Tibial nerve (tissue), 4 donors: ENCODE measurements at regions not wholly inside any gene's neighbourhood (a gene's known extent, or its start where the extent isn't known, plus 50 kb on each side); places are given as distances from the start of the nearest gene placed in this dataset.
"Not testable (repeated sequence)": the region's sequence is repeated elsewhere in the genome, so short reads cannot be mapped to it uniquely, and the experiment has no call there.

Source experiments
- DNase-seq, 2 donors: peaks; one replicate each; pipeline ENCODE4 v3.0.0-alpha.2; 2019; ENCODE audit warnings: low spot score in 2 of 2
- H3K27ac ChIP-seq, 4 donors: fragments of 200-600 bp; sonication (generic) in 3 of 4; one replicate each; pipeline ENCODE4 v1.5.1; 2017 to 2019; ENCODE audit warnings: mild to moderate bottlenecking in 1 of 4
- H3K27me3 ChIP-seq, 2 donors: fragments of 200-600 bp; sonication (generic) in 1 of 2; one replicate each; pipeline versions ENCODE4 v1.5.1 to v1.6.0; 2017 to 2019
- H3K36me3 ChIP-seq, 3 donors: fragments of 200-600 bp; sonication (generic); one replicate each; pipeline ENCODE4 v1.5.1; 2018 to 2019
- H3K4me1 ChIP-seq, 4 donors: fragments of 200-600 bp; sonication (generic) in 3 of 4; one replicate each; pipeline ENCODE4 v1.5.1; 2017 to 2019
- H3K4me3 ChIP-seq, 4 donors: fragments of 200-600 bp; sonication (generic) in 3 of 4; one replicate each; pipeline ENCODE4 v1.5.1; 2017 to 2019; ENCODE audit warnings: mild to moderate bottlenecking in 1 of 4, moderate library complexity in 1 of 4
- H3K9me3 ChIP-seq, 4 donors: fragments of 200-600 bp; sonication (generic) in 3 of 4; one replicate each; pipeline ENCODE4 v1.5.1; 2017 to 2019
- CTCF ChIP-seq, 5 experiments: fragments of 200-600 bp in 3 of 5; fragments of 450-650 bp in 2 of 5; sonication (generic) in 3 of 5; IDR thresholded peaks; one replicate each; pipeline ENCODE4 v1.5.1; 2016 to 2019; ENCODE audit warnings: antibody characterized with exemption in 5 of 5, mild to moderate bottlenecking in 3 of 5, moderate library complexity in 2 of 5
- EP300 ChIP-seq, 2 donors: sonication (generic); formaldehyde crosslinking; IDR thresholded peaks; one replicate each; pipeline ENCODE4 v1.6.1; 2017; ENCODE audit warnings: antibody characterized with exemption in 2 of 2, mild to moderate bottlenecking in 1 of 2
- POLR2A ChIP-seq, 2 donors: fragments of 450-650 bp; IDR thresholded peaks; one replicate each; pipeline ENCODE4 v1.6.1; 2017; ENCODE audit warnings: antibody characterized with exemption in 2 of 2, mild to moderate bottlenecking in 2 of 2, moderate library complexity in 2 of 2
- WGBS, 2 donors: methylation state at CpG; one replicate each; pipeline ENCODE4 v1.1.5; 2018; 5-methylcytosine and 5-hydroxymethylcytosine counted together

- no peaks in the 10 kb centered on the region for H3K27me3 ChIP-seq
- H3K4me3 ChIP-seq: no peak overlapping the region
- H3K27ac ChIP-seq: no peak overlapping the region
- no peaks in the 10 kb centered on the region for H3K4me1 ChIP-seq
- H3K36me3 ChIP-seq: no peaks in the 10 kb centered on the region
- no peaks in the 10 kb centered on the region for H3K9me3 ChIP-seq
- no peak for TF ChIP-seq EP300 (IDR thresholded peaks at IDR 0.05)
- no peak for TF ChIP-seq CTCF (IDR thresholded peaks at IDR 0.05)
- no peak for TF ChIP-seq POLR2A (IDR thresholded peaks at IDR 0.05)
- no peak for DNase-seq
Observed at GRCh38 chr5:106019261-106019660, 1651.5 kb downstream of the EFNA5 start.

GRCh38 chr5:106017243-106017857 lies 1653.4 kb downstream of the EFNA5 start:
- 53 to 57% methylated on average over 1 of the region's 1 CpG for WGBS, 2 donors
- no peaks in the 10 kb centered on the region for H3K9me3 ChIP-seq
- no peak overlapping the region for H3K27ac ChIP-seq
- H3K36me3 ChIP-seq: no peaks in the 10 kb centered on the region
- no peaks in the 10 kb centered on the region for H3K4me1 ChIP-seq
- TF ChIP-seq EP300 (IDR thresholded peaks at IDR 0.05) (no peak), CTCF (IDR thresholded peaks at IDR 0.05) (no peak), POLR2A (IDR thresholded peaks at IDR 0.05) (no peak)
- DNase-seq: no peak
- no peaks in the 10 kb centered on the region for H3K27me3 ChIP-seq
- H3K4me3 ChIP-seq: no peak overlapping the region

- no peak for TF ChIP-seq CTCF (IDR thresholded peaks at IDR 0.05)
- TF ChIP-seq EP300 (IDR thresholded peaks at IDR 0.05): no peak
- TF ChIP-seq POLR2A (IDR thresholded peaks at IDR 0.05): no peak
- DNase-seq: no peak
- Histone ChIP-seq H3K27me3 (no peaks in the 10 kb centered on the region), H3K4me3 (no peak overlapping the region), H3K27ac (no peak overlapping the region), H3K36me3 (no peaks in the 10 kb centered on the region), H3K9me3 (no peaks in the 10 kb centered on the region), H3K4me1 (no peaks in the 10 kb centered on the region)
Observed at GRCh38 chr5:106014262-106014661, 1656.5 kb downstream of the EFNA5 start.

- no peak overlapping the region for H3K4me3 ChIP-seq
- no peaks in the 10 kb centered on the region for H3K36me3 ChIP-seq
- H3K9me3 ChIP-seq: no peaks in the 10 kb centered on the region
- 91 to 94% methylated on average over 2 of the region's 2 CpGs for WGBS, 2 donors
- H3K27ac ChIP-seq: no peak overlapping the region
- no peaks in the 10 kb centered on the region for H3K4me1 ChIP-seq
- TF ChIP-seq CTCF (IDR thresholded peaks at IDR 0.05): no peak
- no peak for TF ChIP-seq EP300 (IDR thresholded peaks at IDR 0.05)
- TF ChIP-seq POLR2A (IDR thresholded peaks at IDR 0.05): no peak
- DNase-seq: no peak
- H3K27me3 ChIP-seq: no peaks in the 10 kb centered on the region
Observed at GRCh38 chr5:106006242-106006641, 1664.5 kb downstream of the EFNA5 start.

GRCh38 chr5:105998991-105999390 lies 1671.7 kb downstream of the EFNA5 start:
- H3K4me3 ChIP-seq, H3K36me3 ChIP-seq, H3K27me3 ChIP-seq, DNase-seq, H3K9me3 ChIP-seq, H3K4me1 ChIP-seq, H3K27ac ChIP-seq: not testable (repeated sequence)
- WGBS, 2 donors: 67 to 72% methylated on average over 3 of the region's 3 CpGs

GRCh38 chr5:105993027-105993426 lies 1677.7 kb downstream of the EFNA5 start:
- WGBS, 2 donors: 91 to 96% methylated on average over 1 of the region's 1 CpG
- H3K4me3 ChIP-seq: no peak overlapping the region
- no peaks in the 10 kb centered on the region for H3K36me3 ChIP-seq
- no peaks in the 10 kb centered on the region for H3K4me1 ChIP-seq
- no peak overlapping the region for H3K27ac ChIP-seq
- no peaks in the 10 kb centered on the region for H3K27me3 ChIP-seq
- no peaks in the 10 kb centered on the region for H3K9me3 ChIP-seq
- no peak for DNase-seq
- TF ChIP-seq EP300 (IDR thresholded peaks at IDR 0.05) (no peak), CTCF (IDR thresholded peaks at IDR 0.05) (no peak), POLR2A (IDR thresholded peaks at IDR 0.05) (no peak)
